ENCODE measurements at regions not wholly inside any gene's neighbourhood (a gene's known extent, or its start where the extent isn't known, plus 50 kb on each side); places are given as distances from the start of the nearest gene placed in this dataset.

GRCh38 chr2:208847651-208848050, 441.1 kb downstream of the PTH2R start (continued):
- no peak for TF ChIP-seq BCL11A (IDR thresholded peaks at IDR 0.05; ENCODE audit: low read depth in 2 of 2, low read length in 2 of 2)
